ENCODE measurements at regions not wholly inside any gene's neighbourhood (a gene's known extent, or its start where the extent isn't known, plus 50 kb on each side); places are given as distances from the start of the nearest gene placed in this dataset.

DNA sequence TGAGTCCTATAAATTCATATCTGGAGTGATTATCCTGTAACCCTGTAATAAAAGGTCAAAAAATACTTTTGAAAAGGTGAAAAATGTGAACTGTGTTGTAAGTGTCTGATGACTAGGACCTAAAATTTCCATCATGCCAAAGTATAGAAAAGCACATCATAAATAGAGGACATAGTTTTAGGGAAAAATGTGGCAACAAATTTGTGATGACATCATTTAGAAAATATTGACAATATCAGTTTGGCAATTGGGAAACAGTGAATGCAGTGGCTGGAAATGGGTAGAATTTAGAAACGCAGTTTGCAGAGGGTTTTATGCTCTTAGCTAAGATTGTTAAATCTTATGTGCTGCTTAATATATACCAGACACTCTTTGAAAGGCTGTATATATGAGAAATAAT lies 1464.8 kb downstream of the RAPGEF2 start:
- Histone ChIP-seq H3K4me3 (replicated peaks in 1 of 3; ENCODE audit: insufficient read depth in 1 of 3, low read depth in 2 of 3, low read length in 3 of 3) (no peak overlapping the region), H3K9me3 (ENCODE audit: low read length) (no peaks in the 10 kb centered on the region), H3K27me3 (ENCODE audit: control insufficient read depth in 1 of 2, insufficient read depth in 2 of 2, low read length in 2 of 2) (no peaks in the 10 kb centered on the region), H3K9ac (ENCODE audit: insufficient read depth, low read depth, low read length) (no peak overlapping the region), H2AFZ (ENCODE audit: low read length) (no peak overlapping the region), H3K27ac (ENCODE audit: extremely low read length, insufficient read depth, low read length) (no peak overlapping the region), H4K20me1 (ENCODE audit: insufficient read depth, low read length) (no peaks in the 10 kb centered on the region), H3K79me2 (ENCODE audit: insufficient read depth, low read length) (no peaks in the 10 kb centered on the region), H3K4me1 (ENCODE audit: insufficient read depth, low read length) (no peaks in the 10 kb centered on the region), H3K36me3 (replicated peaks in 1 of 2; ENCODE audit: control insufficient read depth in 1 of 2, insufficient read depth in 2 of 2, low read length in 2 of 2) (no peaks in the 10 kb centered on the region), H3K4me2 (ENCODE audit: low read depth, low read length) (no peak overlapping the region)
- FAIRE-seq (no peak), ATAC-seq (no peak), DNase-seq (ENCODE audit: low spot score) (no peak)
- ChIA-PET POLR2A (no interaction called here), CTCF (ENCODE audit: low intra/inter-chr PET ratio, low total read pairs) (no interaction called here)
- BruUV-seq (replicated peaks), result no TSS peak
- intact Hi-C loops (cut with micrococcal nuclease; ENCODE audit: unreplicated experiment) (no loop called here), in situ Hi-C loops (cut with HindIII; ENCODE audit: extremely low pct_ligation_motif_present, low pct_unique_long_range_greater_than_20kb) (no loop called here)
- TF ChIP-seq ETV6 (CRISPR knock-in tag; conservative IDR thresholded peaks at IDR 0.05) (no peak), ATF7 (IDR thresholded peaks at IDR 0.05) (peak; percentile 83), ATF7 (CRISPR knock-in tag; IDR thresholded peaks at IDR 0.05) (no peak)
- WGBS (ENCODE audit: low lambda C conversion rate), result 0% methylated on average over 1 of the region's 1 CpG

DNA sequence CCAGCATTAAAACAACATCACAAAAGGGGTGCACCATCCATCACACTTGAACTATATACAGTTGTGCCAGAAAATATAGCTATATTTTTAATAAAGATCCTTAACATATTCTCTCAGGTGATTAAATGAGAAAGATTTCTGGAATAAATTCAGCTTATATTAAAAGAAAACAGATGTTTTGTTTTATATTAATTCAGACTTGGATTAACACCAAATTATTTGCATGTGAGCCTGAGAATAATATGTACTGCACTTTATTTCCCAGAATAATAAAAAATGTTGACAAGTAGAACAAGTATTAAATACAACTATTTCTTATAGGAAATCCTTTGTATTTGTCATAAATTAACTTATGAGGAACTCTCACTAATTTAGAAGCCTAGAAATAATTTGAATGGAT lies 1467.4 kb downstream of the RAPGEF2 start:
- intact Hi-C loops (cut with micrococcal nuclease; ENCODE audit: unreplicated experiment), result no loop called here
- no peak for TF ChIP-seq SMAD1 (CRISPR knock-in tag; IDR thresholded peaks at IDR 0.05; ENCODE audit: borderline replicate concordance, low read depth)
- no peak for TF ChIP-seq ZNF720 (CRISPR knock-in tag; IDR thresholded peaks at IDR 0.05)
- no peak for TF ChIP-seq ARID2 (CRISPR knock-in tag; IDR thresholded peaks at IDR 0.05; ENCODE audit: borderline replicate concordance)
- TF ChIP-seq NFKBIZ (CRISPR knock-in tag; IDR thresholded peaks at IDR 0.05), result no peak
- TF ChIP-seq, protein P1, sequence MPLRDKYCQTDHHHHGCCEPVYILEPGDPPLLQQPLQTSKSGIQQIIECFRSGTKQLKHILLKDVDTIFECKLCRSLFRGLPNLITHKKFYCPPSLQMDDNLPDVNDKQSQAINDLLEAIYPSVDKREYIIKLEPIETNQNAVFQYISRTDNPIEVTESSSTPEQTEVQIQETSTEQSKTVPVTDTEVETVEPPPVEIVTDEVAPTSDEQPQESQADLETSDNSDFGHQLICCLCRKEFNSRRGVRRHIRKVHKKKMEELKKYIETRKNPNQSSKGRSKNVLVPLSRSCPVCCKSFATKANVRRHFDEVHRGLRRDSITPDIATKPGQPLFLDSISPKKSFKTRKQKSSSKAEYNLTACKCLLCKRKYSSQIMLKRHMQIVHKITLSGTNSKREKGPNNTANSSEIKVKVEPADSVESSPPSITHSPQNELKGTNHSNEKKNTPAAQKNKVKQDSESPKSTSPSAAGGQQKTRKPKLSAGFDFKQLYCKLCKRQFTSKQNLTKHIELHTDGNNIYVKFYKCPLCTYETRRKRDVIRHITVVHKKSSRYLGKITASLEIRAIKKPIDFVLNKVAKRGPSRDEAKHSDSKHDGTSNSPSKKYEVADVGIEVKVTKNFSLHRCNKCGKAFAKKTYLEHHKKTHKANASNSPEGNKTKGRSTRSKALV (CRISPR knock-in tag; IDR thresholded peaks at IDR 0.05), result no peak
- TF ChIP-seq, protein P2, sequence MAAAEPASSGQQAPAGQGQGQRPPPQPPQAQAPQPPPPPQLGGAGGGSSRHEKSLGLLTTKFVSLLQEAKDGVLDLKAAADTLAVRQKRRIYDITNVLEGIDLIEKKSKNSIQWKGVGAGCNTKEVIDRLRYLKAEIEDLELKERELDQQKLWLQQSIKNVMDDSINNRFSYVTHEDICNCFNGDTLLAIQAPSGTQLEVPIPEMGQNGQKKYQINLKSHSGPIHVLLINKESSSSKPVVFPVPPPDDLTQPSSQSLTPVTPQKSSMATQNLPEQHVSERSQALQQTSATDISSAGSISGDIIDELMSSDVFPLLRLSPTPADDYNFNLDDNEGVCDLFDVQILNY (CRISPR knock-in tag; conservative IDR thresholded peaks at IDR 0.05), result no peak
- TF ChIP-seq KAT2B (IDR thresholded peaks at IDR 0.05; ENCODE audit: borderline replicate concordance, low read depth, low read length), result no peak
- TF ChIP-seq, protein P3, sequence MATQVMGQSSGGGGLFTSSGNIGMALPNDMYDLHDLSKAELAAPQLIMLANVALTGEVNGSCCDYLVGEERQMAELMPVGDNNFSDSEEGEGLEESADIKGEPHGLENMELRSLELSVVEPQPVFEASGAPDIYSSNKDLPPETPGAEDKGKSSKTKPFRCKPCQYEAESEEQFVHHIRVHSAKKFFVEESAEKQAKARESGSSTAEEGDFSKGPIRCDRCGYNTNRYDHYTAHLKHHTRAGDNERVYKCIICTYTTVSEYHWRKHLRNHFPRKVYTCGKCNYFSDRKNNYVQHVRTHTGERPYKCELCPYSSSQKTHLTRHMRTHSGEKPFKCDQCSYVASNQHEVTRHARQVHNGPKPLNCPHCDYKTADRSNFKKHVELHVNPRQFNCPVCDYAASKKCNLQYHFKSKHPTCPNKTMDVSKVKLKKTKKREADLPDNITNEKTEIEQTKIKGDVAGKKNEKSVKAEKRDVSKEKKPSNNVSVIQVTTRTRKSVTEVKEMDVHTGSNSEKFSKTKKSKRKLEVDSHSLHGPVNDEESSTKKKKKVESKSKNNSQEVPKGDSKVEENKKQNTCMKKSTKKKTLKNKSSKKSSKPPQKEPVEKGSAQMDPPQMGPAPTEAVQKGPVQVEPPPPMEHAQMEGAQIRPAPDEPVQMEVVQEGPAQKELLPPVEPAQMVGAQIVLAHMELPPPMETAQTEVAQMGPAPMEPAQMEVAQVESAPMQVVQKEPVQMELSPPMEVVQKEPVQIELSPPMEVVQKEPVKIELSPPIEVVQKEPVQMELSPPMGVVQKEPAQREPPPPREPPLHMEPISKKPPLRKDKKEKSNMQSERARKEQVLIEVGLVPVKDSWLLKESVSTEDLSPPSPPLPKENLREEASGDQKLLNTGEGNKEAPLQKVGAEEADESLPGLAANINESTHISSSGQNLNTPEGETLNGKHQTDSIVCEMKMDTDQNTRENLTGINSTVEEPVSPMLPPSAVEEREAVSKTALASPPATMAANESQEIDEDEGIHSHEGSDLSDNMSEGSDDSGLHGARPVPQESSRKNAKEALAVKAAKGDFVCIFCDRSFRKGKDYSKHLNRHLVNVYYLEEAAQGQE (IDR thresholded peaks at IDR 0.05; ENCODE audit: borderline replicate concordance in 1 of 2, low read depth in 1 of 2, low read length in 2 of 2), result no peak
- no peak for TF ChIP-seq SRF (IDR thresholded peaks at IDR 0.05; ENCODE audit: low read depth, low read length)
- no peak for TF ChIP-seq GATAD2A (CRISPR knock-in tag; IDR thresholded peaks at IDR 0.05)
- ATAC-seq, result no peak
- no TSS peak for BruUV-seq (replicated peaks)
- ChIA-PET CTCF (ENCODE audit: low intra/inter-chr PET ratio, low total read pairs) (no interaction called here), POLR2A (no interaction called here)
- no peak overlapping the region for H3K9ac ChIP-seq (ENCODE audit: insufficient read depth, low read depth, low read length)
- DNase-seq (ENCODE audit: low spot score), result no peak
- in situ Hi-C loops (cut with HindIII; ENCODE audit: extremely low pct_ligation_motif_present, low pct_unique_long_range_greater_than_20kb), result no loop called here
- no peak overlapping the region for H2AFZ ChIP-seq (ENCODE audit: low read length)
- no peaks in the 10 kb centered on the region for H3K27me3 ChIP-seq (ENCODE audit: control insufficient read depth in 1 of 2, insufficient read depth in 2 of 2, low read length in 2 of 2)
- H3K4me2 ChIP-seq (ENCODE audit: low read depth, low read length), result no peak overlapping the region
- H4K20me1 ChIP-seq (ENCODE audit: insufficient read depth, low read length), result no peaks in the 10 kb centered on the region
- no peak overlapping the region for H3K27ac ChIP-seq (ENCODE audit: extremely low read length, insufficient read depth, low read length)
- no peak for FAIRE-seq
- H3K9me3 ChIP-seq (ENCODE audit: low read length), result no peaks in the 10 kb centered on the region
- no peaks in the 10 kb centered on the region for H3K4me1 ChIP-seq (ENCODE audit: insufficient read depth, low read length)
- H3K4me3 ChIP-seq (replicated peaks in 1 of 3; ENCODE audit: insufficient read depth in 1 of 3, low read depth in 2 of 3, low read length in 3 of 3), result no peak overlapping the region
- H3K79me2 ChIP-seq (ENCODE audit: insufficient read depth, low read length), result no peaks in the 10 kb centered on the region
- no peaks in the 10 kb centered on the region for H3K36me3 ChIP-seq (replicated peaks in 1 of 2; ENCODE audit: control insufficient read depth in 1 of 2, insufficient read depth in 2 of 2, low read length in 2 of 2)
